ENCODE measurements at regions not wholly inside any gene's neighbourhood (a gene's known extent, or its start where the extent isn't known, plus 50 kb on each side); places are given as distances from the start of the nearest gene placed in this dataset.
"Not testable (repeated sequence)": the region's sequence is repeated elsewhere in the genome, so short reads cannot be mapped to it uniquely, and the experiment has no call there.

DNA sequence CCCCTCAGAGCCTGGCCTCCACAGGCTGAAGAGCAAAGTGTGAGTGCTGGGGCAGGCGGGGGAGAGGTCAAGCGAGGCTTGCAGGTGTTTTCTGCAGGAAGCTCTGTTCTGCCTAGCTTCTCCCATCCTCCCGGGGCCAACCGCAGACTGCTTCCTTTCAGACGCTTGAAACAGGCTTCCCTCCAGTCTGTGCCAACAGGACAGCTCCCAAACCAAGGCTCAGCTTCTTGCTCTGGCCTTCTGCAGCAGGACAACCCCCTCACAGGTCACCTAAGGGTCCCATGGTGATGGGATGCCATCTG, 120.8 kb downstream of the LRRC37A3 start:
- H3K9ac ChIP-seq (ENCODE audit: insufficient read depth, low read depth, low read length); FAIRE-seq; BruUV-seq (replicated peaks); CTCF ChIA-PET (ENCODE audit: low intra/inter-chr PET ratio, low total read pairs); H3K27me3 ChIP-seq (ENCODE audit: control insufficient read depth in 1 of 2, insufficient read depth in 2 of 2, low read length in 2 of 2); H3K4me3 ChIP-seq (replicated peaks in 1 of 3; ENCODE audit: insufficient read depth in 1 of 3, low read depth in 2 of 3, low read length in 3 of 3); H3K79me2 ChIP-seq (ENCODE audit: insufficient read depth, low read length); in situ Hi-C loops (cut with HindIII; ENCODE audit: extremely low pct_ligation_motif_present, low pct_unique_long_range_greater_than_20kb); ATAC-seq; H3K36me3 ChIP-seq (replicated peaks in 1 of 2; ENCODE audit: control insufficient read depth in 1 of 2, insufficient read depth in 2 of 2, low read length in 2 of 2); H4K20me1 ChIP-seq (ENCODE audit: insufficient read depth, low read length); POLR2A ChIA-PET; H2AFZ ChIP-seq (ENCODE audit: low read length); H3K27ac ChIP-seq (ENCODE audit: extremely low read length, insufficient read depth, low read length); intact Hi-C loops (cut with micrococcal nuclease; ENCODE audit: unreplicated experiment); H3K4me2 ChIP-seq (ENCODE audit: low read depth, low read length); DNase-seq (ENCODE audit: low spot score); H3K4me1 ChIP-seq (ENCODE audit: insufficient read depth, low read length); H3K9me3 ChIP-seq (ENCODE audit: low read length): not testable (repeated sequence)
- WGBS (ENCODE audit: low lambda C conversion rate), result 92% methylated on average over 5 of the region's 5 CpGs

DNA sequence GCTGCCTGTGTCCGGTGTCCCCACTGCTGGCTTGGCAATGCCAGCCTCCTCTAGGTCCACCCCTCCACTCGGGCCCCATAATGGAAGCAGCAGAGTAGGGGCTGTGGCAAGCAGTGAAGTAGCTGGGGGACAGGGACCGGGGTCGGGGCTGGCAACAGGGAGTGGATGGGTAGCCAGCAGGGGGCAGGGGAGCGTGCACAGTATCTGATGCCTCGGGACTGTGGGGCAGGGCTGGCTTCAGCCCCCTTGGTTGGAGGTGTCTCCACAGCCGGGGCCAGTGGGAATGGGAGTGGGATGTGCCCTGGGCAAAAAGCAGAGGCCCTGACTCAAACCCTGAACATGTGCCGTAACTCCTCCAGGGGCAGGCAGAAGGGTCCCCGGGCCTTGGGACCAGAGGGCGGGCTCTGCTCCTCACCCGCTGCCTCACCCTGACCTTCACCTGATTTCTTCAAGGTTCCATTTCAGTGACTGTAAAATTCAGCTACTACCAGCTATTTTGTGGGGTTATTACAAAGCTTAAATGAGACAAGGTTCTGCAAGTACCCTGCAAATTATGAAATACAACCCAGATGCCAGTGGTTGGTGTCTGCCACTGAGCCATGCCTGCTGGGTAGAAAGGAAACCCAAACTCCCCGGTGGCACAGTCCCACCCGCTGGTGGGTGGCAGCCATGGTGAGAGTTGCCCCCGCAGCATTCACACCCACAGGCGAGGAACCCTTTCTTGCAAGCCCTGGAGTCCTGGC, 121.4 kb downstream of the LRRC37A3 start:
- H3K9me3 ChIP-seq (ENCODE audit: low read length); H3K4me3 ChIP-seq (replicated peaks in 1 of 3; ENCODE audit: insufficient read depth in 1 of 3, low read depth in 2 of 3, low read length in 3 of 3); H3K36me3 ChIP-seq (replicated peaks in 1 of 2; ENCODE audit: control insufficient read depth in 1 of 2, insufficient read depth in 2 of 2, low read length in 2 of 2); CTCF ChIA-PET (ENCODE audit: low intra/inter-chr PET ratio, low total read pairs); H2AFZ ChIP-seq (ENCODE audit: low read length); FAIRE-seq; H3K27ac ChIP-seq (ENCODE audit: extremely low read length, insufficient read depth, low read length); H3K9ac ChIP-seq (ENCODE audit: insufficient read depth, low read depth, low read length); in situ Hi-C loops (cut with HindIII; ENCODE audit: extremely low pct_ligation_motif_present, low pct_unique_long_range_greater_than_20kb); POLR2A ChIA-PET; intact Hi-C loops (cut with micrococcal nuclease; ENCODE audit: unreplicated experiment); H3K4me1 ChIP-seq (ENCODE audit: insufficient read depth, low read length); BruUV-seq (replicated peaks); H3K27me3 ChIP-seq (ENCODE audit: control insufficient read depth in 1 of 2, insufficient read depth in 2 of 2, low read length in 2 of 2); H3K79me2 ChIP-seq (ENCODE audit: insufficient read depth, low read length); H3K4me2 ChIP-seq (ENCODE audit: low read depth, low read length); H4K20me1 ChIP-seq (ENCODE audit: insufficient read depth, low read length); DNase-seq (ENCODE audit: low spot score): not testable (repeated sequence)
- 85% methylated on average over 11 of the region's 15 CpGs for WGBS (ENCODE audit: low lambda C conversion rate)
- peak; percentile 28 for TF ChIP-seq STAG1 (CRISPR knock-in tag; IDR thresholded peaks at IDR 0.05)
- TF ChIP-seq, protein P1, sequence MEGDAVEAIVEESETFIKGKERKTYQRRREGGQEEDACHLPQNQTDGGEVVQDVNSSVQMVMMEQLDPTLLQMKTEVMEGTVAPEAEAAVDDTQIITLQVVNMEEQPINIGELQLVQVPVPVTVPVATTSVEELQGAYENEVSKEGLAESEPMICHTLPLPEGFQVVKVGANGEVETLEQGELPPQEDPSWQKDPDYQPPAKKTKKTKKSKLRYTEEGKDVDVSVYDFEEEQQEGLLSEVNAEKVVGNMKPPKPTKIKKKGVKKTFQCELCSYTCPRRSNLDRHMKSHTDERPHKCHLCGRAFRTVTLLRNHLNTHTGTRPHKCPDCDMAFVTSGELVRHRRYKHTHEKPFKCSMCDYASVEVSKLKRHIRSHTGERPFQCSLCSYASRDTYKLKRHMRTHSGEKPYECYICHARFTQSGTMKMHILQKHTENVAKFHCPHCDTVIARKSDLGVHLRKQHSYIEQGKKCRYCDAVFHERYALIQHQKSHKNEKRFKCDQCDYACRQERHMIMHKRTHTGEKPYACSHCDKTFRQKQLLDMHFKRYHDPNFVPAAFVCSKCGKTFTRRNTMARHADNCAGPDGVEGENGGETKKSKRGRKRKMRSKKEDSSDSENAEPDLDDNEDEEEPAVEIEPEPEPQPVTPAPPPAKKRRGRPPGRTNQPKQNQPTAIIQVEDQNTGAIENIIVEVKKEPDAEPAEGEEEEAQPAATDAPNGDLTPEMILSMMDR (CRISPR knock-in tag; IDR thresholded peaks at IDR 0.05), result peak; percentile 54
- ATAC-seq, result peak; percentile 79

DNA sequence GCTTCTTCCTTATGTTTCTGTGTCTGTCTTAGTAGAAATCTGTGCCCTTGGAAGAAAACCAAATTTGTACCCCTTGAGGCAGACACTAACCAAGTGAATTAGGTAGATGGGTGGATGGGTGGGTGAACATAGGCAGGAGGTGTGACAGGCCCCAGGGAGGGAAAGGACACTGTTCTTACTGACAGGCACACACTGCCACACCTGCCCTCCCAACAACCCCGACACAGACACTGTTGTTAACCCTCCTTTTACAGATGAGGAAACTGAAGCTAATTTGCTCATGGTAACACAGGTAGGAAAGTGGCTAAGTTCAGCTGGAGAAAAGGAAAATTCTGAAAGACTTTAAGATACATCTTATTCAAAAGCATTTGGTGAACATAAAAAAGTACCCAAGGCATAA, 123.9 kb downstream of the LRRC37A3 start:
- CTCF ChIA-PET (ENCODE audit: low intra/inter-chr PET ratio, low total read pairs); H2AFZ ChIP-seq (ENCODE audit: low read length); FAIRE-seq; POLR2A ChIA-PET; BruUV-seq (replicated peaks); H3K9me3 ChIP-seq (ENCODE audit: low read length); ATAC-seq; H3K27ac ChIP-seq (ENCODE audit: extremely low read length, insufficient read depth, low read length); DNase-seq (ENCODE audit: low spot score); H3K4me2 ChIP-seq (ENCODE audit: low read depth, low read length); H3K79me2 ChIP-seq (ENCODE audit: insufficient read depth, low read length); H3K4me1 ChIP-seq (ENCODE audit: insufficient read depth, low read length); H4K20me1 ChIP-seq (ENCODE audit: insufficient read depth, low read length); in situ Hi-C loops (cut with HindIII; ENCODE audit: extremely low pct_ligation_motif_present, low pct_unique_long_range_greater_than_20kb); H3K27me3 ChIP-seq (ENCODE audit: control insufficient read depth in 1 of 2, insufficient read depth in 2 of 2, low read length in 2 of 2); H3K36me3 ChIP-seq (replicated peaks in 1 of 2; ENCODE audit: control insufficient read depth in 1 of 2, insufficient read depth in 2 of 2, low read length in 2 of 2); H3K9ac ChIP-seq (ENCODE audit: insufficient read depth, low read depth, low read length); H3K4me3 ChIP-seq (replicated peaks in 1 of 3; ENCODE audit: insufficient read depth in 1 of 3, low read depth in 2 of 3, low read length in 3 of 3); intact Hi-C loops (cut with micrococcal nuclease; ENCODE audit: unreplicated experiment): not testable (repeated sequence)
- 91% methylated on average over 1 of the region's 1 CpG for WGBS (ENCODE audit: low lambda C conversion rate)

DNA sequence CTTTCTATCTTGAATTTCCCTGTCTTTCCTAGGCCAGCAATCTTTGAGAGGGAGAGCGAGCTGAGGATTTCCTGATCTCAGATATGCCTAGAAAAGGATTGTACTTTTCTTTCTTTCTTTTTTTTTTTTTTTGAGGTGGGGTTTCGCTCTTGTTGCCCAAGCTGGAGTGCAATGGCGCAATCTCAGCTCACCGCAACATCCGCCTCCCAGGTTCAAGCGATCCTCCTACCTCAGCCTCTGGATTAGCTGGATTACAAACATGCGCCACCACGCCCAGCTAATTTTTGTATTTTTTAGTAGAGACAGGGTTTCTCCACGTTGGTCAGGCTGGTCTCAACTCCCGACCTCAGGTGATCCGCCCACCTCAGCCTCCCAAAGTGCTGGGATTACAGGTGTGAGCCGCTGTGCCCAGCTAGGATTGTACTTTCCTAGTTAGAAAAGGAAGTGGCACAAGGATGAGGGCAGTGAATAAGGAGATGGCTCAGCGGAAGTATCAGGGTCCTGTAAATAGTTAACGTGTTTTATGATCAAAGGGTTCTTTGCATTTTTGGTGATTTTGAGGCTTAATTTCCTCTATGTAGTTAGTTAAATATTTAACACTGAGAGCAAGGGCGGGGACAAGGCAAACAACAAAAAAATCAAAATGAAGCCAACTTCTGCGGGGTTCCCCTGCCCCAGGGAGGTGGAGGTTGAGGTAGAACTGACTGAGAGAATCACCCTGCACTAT, 124.6 kb downstream of the LRRC37A3 start:
- H3K79me2 ChIP-seq (ENCODE audit: insufficient read depth, low read length); H3K4me3 ChIP-seq (replicated peaks in 1 of 3; ENCODE audit: insufficient read depth in 1 of 3, low read depth in 2 of 3, low read length in 3 of 3); FAIRE-seq; H4K20me1 ChIP-seq (ENCODE audit: insufficient read depth, low read length); intact Hi-C loops (cut with micrococcal nuclease; ENCODE audit: unreplicated experiment); H3K36me3 ChIP-seq (replicated peaks in 1 of 2; ENCODE audit: control insufficient read depth in 1 of 2, insufficient read depth in 2 of 2, low read length in 2 of 2); H3K27ac ChIP-seq (ENCODE audit: extremely low read length, insufficient read depth, low read length); H3K4me2 ChIP-seq (ENCODE audit: low read depth, low read length); BruUV-seq (replicated peaks); POLR2A ChIA-PET; in situ Hi-C loops (cut with HindIII; ENCODE audit: extremely low pct_ligation_motif_present, low pct_unique_long_range_greater_than_20kb); H3K4me1 ChIP-seq (ENCODE audit: insufficient read depth, low read length); H3K9ac ChIP-seq (ENCODE audit: insufficient read depth, low read depth, low read length); H2AFZ ChIP-seq (ENCODE audit: low read length); H3K27me3 ChIP-seq (ENCODE audit: control insufficient read depth in 1 of 2, insufficient read depth in 2 of 2, low read length in 2 of 2); ATAC-seq; DNase-seq (ENCODE audit: low spot score); H3K9me3 ChIP-seq (ENCODE audit: low read length); CTCF ChIA-PET (ENCODE audit: low intra/inter-chr PET ratio, low total read pairs): not testable (repeated sequence)
- WGBS (ENCODE audit: low lambda C conversion rate), result 90% methylated on average over 16 of the region's 16 CpGs

Data from HepG2 (cell line).